Stomach smooth muscle (tissue), 2 donors: ENCODE measurements at regions not wholly inside any gene's neighbourhood (a gene's known extent, or its start where the extent isn't known, plus 50 kb on each side); places are given as distances from the start of the nearest gene placed in this dataset.

ENCODE experiments used
- H3K27ac ChIP-seq: one replicate; pipeline ENCODE4 v1.7.0; 2013; ENCODE audit warnings: mild to moderate bottlenecking, low read length, inconsistent platforms
- H3K27me3 ChIP-seq, 2 donors: one replicate each; pipeline ENCODE4 v1.7.0; 2013; ENCODE audit warnings: low read length in 2 of 2; ENCODE audit not compliant: insufficient read depth in 2 of 2, control insufficient read depth in 1 of 2
- H3K36me3 ChIP-seq, 2 donors: one replicate each; pipeline ENCODE4 v1.7.0; 2013; ENCODE audit warnings: low read length in 2 of 2; ENCODE audit not compliant: control insufficient read depth in 2 of 2, insufficient read depth in 2 of 2
- H3K4me1 ChIP-seq: one replicate; pipeline ENCODE4 v1.7.0; 2013; ENCODE audit warnings: low read length; ENCODE audit not compliant: control insufficient read depth, insufficient read depth
- H3K4me3 ChIP-seq, 2 donors: one replicate each; pipeline ENCODE4 v1.7.0; 2013; ENCODE audit warnings: low read length in 2 of 2
- H3K9ac ChIP-seq, 2 donors: one replicate each; pipeline ENCODE4 v1.7.0; 2013; ENCODE audit warnings: low read length in 2 of 2, mild to moderate bottlenecking in 1 of 2
- H3K9me3 ChIP-seq, 2 donors: one replicate each; pipeline ENCODE4 v1.7.0; 2013; ENCODE audit warnings: low read length in 2 of 2; ENCODE audit not compliant: control insufficient read depth in 2 of 2
- donor health status: healthy.
- donor health status: Pancreatic carcinoma.

- H3K27me3 ChIP-seq, result no peaks in the 10 kb centered on the region
- no peaks in the 10 kb centered on the region for H3K36me3 ChIP-seq
- no peak overlapping the region for H3K9ac ChIP-seq
- H3K27ac ChIP-seq, result no peak overlapping the region
- no peaks in the 10 kb centered on the region for H3K9me3 ChIP-seq
- no peaks in the 10 kb centered on the region for H3K4me1 ChIP-seq
- H3K4me3 ChIP-seq, result no peak overlapping the region
Observed at GRCh38 chr12:127749416-127749815, 517.6 kb upstream of the TMEM132C start.

GRCh38 chr12:127750076-127750840, 516.7 kb upstream of the TMEM132C start:
- Histone ChIP-seq H3K9ac (no peak overlapping the region), H3K27me3 (no peaks in the 10 kb centered on the region), H3K4me3 (no peak overlapping the region), H3K27ac (no peak overlapping the region), H3K36me3 (no peaks in the 10 kb centered on the region), H3K4me1 (no peaks in the 10 kb centered on the region), H3K9me3 (no peaks in the 10 kb centered on the region)

GRCh38 chr12:127752802-127753201, 514.2 kb upstream of the TMEM132C start:
- no peaks in the 10 kb centered on the region for H3K4me1 ChIP-seq
- H3K4me3 ChIP-seq, result no peak overlapping the region
- H3K9ac ChIP-seq, result no peak overlapping the region
- no peaks in the 10 kb centered on the region for H3K36me3 ChIP-seq
- no peak overlapping the region for H3K27ac ChIP-seq
- no peaks in the 10 kb centered on the region for H3K27me3 ChIP-seq
- H3K9me3 ChIP-seq, result no peaks in the 10 kb centered on the region

DNA sequence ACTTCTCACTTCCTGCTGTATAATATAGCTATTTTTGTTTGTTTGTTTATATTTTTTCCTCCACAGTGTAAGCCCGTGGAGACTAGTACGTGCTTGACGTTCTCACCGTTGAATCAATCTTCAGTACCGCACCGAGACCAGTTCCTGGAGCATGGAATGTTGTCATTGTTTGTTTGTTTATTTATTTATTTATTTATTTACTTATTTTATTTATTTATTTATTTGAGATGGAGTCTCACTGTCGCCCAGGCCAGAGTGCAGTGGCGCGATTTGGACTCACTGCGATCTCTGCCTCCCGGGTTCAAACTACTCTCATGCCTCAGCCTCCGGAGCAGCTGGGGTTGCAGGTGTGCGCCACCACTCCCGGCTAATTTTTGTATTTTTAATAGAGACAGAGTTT, 506.6 kb upstream of the TMEM132C start:
- no peak overlapping the region for H3K27ac ChIP-seq
- peaks cover 0 to 5% of the 10 kb centered on the region in 2 donors for H3K9me3 ChIP-seq
- H3K36me3 ChIP-seq, result no peaks in the 10 kb centered on the region
- no peaks in the 10 kb centered on the region for H3K4me1 ChIP-seq
- H3K4me3 ChIP-seq, result no peak overlapping the region
- H3K27me3 ChIP-seq, result no peaks in the 10 kb centered on the region
- no peak overlapping the region for H3K9ac ChIP-seq

GRCh38 chr12:127760996-127761395, 506.0 kb upstream of the TMEM132C start:
- H3K4me1 ChIP-seq, result no peaks in the 10 kb centered on the region
- H3K9me3 ChIP-seq, result peaks cover 0 to 5% of the 10 kb centered on the region in 2 donors
- no peak overlapping the region for H3K4me3 ChIP-seq
- H3K27ac ChIP-seq, result no peak overlapping the region
- H3K36me3 ChIP-seq, result no peaks in the 10 kb centered on the region
- H3K27me3 ChIP-seq, result no peaks in the 10 kb centered on the region
- H3K9ac ChIP-seq, result no peak overlapping the region

GRCh38 chr12:127761880-127762279, 505.1 kb upstream of the TMEM132C start:
- Histone ChIP-seq H3K27me3 (no peaks in the 10 kb centered on the region), H3K36me3 (no peaks in the 10 kb centered on the region), H3K4me1 (no peaks in the 10 kb centered on the region), H3K9me3 (peaks cover 0 to 5% of the 10 kb centered on the region in 2 donors), H3K27ac (no peak overlapping the region), H3K4me3 (no peak overlapping the region), H3K9ac (no peak overlapping the region)

DNA sequence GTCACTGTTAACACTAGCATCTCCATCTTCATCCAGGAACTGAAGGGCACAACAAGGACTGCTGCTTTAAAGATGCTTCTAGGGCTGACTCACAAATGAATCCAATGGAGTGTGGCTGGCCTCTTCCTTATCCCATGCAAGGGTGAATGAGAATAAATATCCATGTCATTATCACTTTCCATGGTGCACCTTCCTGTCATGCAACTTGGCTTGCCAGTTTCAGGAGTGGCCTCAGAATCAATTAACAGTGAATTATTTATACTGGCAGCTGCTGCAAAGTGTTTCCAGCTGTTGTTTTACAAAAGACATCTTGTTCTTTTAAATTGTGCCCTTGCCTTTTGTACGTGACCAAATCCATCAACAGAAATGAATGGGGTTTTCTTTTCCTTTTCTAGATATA, 499.3 kb upstream of the TMEM132C start:
- Histone ChIP-seq H3K9ac (no peak overlapping the region), H3K4me1 (no peaks in the 10 kb centered on the region), H3K27me3 (no peaks in the 10 kb centered on the region), H3K27ac (no peak overlapping the region), H3K4me3 (no peak overlapping the region), H3K9me3 (peaks cover 0 to 5% of the 10 kb centered on the region in 2 donors), H3K36me3 (no peaks in the 10 kb centered on the region)

DNA sequence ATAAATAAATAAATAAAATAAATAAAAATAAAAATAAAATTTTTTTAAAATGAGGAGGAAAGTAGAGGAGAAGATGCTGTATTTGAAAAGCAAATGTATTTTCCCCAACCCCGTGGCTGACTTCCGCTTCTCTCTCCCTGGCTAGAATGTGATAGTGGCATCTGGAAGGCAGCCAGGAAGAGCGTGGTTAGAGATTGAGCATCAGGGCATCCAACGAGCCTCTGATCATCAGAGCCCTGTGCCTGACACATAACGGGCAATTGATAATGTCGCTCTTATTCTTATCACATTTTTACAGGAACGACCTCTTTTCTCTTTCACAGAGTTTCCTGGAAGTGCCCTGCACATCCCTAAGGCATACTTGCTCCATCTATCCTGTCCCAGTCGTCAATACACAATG, 496.9 kb upstream of the TMEM132C start:
- H3K9ac ChIP-seq, result no peak overlapping the region
- H3K4me1 ChIP-seq, result no peaks in the 10 kb centered on the region
- H3K36me3 ChIP-seq, result no peaks in the 10 kb centered on the region
- H3K9me3 ChIP-seq, result no peaks in the 10 kb centered on the region
- H3K27me3 ChIP-seq, result no peaks in the 10 kb centered on the region
- no peak overlapping the region for H3K27ac ChIP-seq
- H3K4me3 ChIP-seq, result no peak overlapping the region

- H3K9ac ChIP-seq, result no peak overlapping the region
- H3K4me1 ChIP-seq, result no peaks in the 10 kb centered on the region
- H3K4me3 ChIP-seq, result no peak overlapping the region
- no peak overlapping the region for H3K27ac ChIP-seq
- no peaks in the 10 kb centered on the region for H3K9me3 ChIP-seq
- no peaks in the 10 kb centered on the region for H3K27me3 ChIP-seq
- H3K36me3 ChIP-seq, result no peaks in the 10 kb centered on the region
Observed at GRCh38 chr12:127771546-127771945, 495.4 kb upstream of the TMEM132C start.

DNA sequence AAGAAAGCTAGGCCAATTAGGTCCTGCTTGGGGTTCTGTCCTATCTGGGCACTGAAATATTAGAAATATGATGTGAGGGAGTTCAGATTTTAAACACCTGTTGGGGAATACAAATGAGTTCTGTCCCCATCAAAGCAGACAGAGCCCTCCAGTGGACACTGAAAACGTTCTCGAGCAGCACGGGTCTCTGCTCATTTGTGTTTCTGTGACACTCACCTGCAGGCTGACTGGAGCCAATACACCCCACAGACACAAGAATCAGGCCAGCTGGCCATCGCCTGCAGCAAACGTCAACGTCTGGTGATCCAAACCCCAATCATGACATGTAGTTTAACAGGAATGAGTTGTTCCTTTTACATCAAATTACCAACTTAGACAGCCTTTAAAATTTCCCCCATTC, 493.4 kb upstream of the TMEM132C start:
- no peaks in the 10 kb centered on the region for H3K4me1 ChIP-seq
- no peaks in the 10 kb centered on the region for H3K27me3 ChIP-seq
- no peak overlapping the region for H3K9ac ChIP-seq
- H3K9me3 ChIP-seq, result no peaks in the 10 kb centered on the region
- no peaks in the 10 kb centered on the region for H3K36me3 ChIP-seq
- H3K4me3 ChIP-seq, result no peak overlapping the region
- H3K27ac ChIP-seq, result no peak overlapping the region

DNA sequence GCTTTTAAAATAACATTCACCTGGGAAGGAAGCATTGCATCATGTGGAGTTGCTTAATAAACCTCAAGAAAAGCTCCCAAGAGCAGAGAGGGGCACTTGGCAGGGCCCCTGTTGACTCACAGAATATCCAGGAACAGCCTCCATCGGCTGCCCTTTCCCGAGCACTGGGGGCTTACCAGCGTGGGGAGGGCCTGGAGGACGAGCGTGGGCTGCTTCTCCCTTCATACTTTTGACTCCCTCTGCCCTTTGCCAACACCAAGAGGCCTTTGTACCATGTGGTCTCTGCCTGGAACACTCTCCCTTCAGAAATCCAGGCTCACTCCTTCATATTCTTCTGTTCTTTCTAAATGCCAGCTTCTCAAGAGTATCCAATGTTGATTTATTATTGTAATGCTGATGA, 492.1 kb upstream of the TMEM132C start:
- Histone ChIP-seq H3K9me3 (no peaks in the 10 kb centered on the region), H3K27me3 (no peaks in the 10 kb centered on the region), H3K9ac (no peak overlapping the region), H3K4me3 (no peak overlapping the region), H3K27ac (no peak overlapping the region), H3K36me3 (no peaks in the 10 kb centered on the region), H3K4me1 (no peaks in the 10 kb centered on the region)
